DOHH2 (cell line): ENCODE measurements at regions not wholly inside any gene's neighbourhood (a gene's known extent, or its start where the extent isn't known, plus 50 kb on each side); places are given as distances from the start of the nearest gene placed in this dataset.

Experiments
- CTCF ChIP-seq: fragments of 200-600 bp; sonication (generic); IDR thresholded peaks from one replicate; pipeline ENCODE4 v1.5.1; 2014; ENCODE audit warnings: antibody characterized with exemption, mild to moderate bottlenecking, low read depth, low read length; ENCODE audit not compliant: poor library complexity, severe bottlenecking
- EZH2phosphoT487 ChIP-seq: fragments of 200-600 bp; sonication (generic); IDR thresholded peaks from 2 replicates; pipeline ENCODE4 v1.6.1; 2017; ENCODE audit warnings: borderline replicate concordance, mild to moderate bottlenecking, antibody characterized with exemption, low read length, moderate library complexity, mixed read lengths

GRCh38 chr4:16418814-16419213, 192.5 kb upstream of the TAPT1 start:
- TF ChIP-seq CTCF (no peak), EZH2phosphoT487 (no peak)
